ENCODE measurements at regions not wholly inside any gene's neighbourhood (a gene's known extent, or its start where the extent isn't known, plus 50 kb on each side); places are given as distances from the start of the nearest gene placed in this dataset.

DNA sequence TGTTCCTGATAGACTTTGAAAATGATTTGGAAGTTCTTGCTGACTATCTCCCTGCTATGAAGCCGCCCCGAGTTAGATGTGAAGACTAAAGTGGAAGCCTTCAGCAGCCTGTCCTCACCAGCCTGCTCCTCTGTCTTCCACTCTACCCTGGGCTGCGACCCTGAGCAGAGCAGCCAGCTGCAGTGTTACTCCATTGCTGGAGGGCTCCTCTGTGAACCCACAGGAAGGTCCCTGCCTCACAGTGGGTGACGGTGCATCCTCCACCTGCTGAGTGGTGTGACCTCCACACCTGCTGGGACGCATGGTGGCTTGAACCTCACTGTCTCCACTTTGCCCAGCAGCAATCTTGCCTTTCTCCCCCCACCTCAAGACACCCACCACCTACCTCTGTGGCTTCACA, 116.4 kb downstream of the IRS2 start:
- DNase-seq, result no peak

- DNase-seq, result no peak
These were observed 117.2 kb downstream of the IRS2 start for GRCh38 chr13:109669234-109669612.

DNA sequence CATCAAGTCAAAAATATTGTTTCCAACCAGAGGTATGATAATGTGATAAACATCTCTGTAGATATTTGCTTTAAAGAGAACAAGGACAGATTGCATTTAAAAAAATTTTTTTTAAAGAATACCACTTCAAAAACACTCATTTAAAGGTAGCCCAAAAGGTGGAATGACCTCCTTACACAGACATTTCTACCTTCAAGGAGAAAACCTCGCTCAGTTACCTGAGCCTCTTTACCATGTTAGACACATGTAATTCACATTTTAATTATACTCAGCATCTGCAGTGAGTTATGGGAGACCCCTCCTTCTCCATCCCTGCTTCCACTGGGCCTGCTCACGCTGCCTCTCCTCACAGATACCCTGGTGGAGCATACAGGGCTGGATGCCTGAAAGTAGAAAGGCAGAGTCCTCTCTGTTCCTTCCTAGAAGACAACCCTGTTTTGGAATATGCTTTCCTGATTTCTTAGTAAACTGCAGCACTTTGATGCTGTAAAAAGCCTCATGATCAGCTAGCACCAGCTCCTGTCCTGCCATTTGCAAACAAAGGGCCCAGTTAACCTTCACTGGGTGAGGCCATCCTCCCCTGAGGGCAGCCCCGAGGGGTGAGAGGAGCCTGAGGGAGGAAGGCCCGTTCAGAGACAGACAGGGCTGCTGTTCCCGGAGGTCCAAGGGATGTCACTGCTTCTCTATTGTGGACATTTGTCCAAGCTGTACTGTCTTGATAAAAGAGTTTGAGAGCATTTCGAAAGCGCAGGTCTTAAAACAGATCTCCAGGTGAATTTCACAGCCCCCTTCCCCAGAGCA, 117.8 kb downstream of the IRS2 start:
- no peak for DNase-seq

GRCh38 chr13:109667807-109668291, 118.5 kb downstream of the IRS2 start:
- no peak for DNase-seq

GRCh38 chr13:109667056-109667455, 119.3 kb downstream of the IRS2 start:
- DNase-seq, result peak; percentile 15

- DNase-seq, result no peak
These were observed 119.7 kb downstream of the IRS2 start for GRCh38 chr13:109666656-109667055.

- DNase-seq, result no peak
These were observed 120.6 kb downstream of the IRS2 start for GRCh38 chr13:109665781-109666249.

DNA sequence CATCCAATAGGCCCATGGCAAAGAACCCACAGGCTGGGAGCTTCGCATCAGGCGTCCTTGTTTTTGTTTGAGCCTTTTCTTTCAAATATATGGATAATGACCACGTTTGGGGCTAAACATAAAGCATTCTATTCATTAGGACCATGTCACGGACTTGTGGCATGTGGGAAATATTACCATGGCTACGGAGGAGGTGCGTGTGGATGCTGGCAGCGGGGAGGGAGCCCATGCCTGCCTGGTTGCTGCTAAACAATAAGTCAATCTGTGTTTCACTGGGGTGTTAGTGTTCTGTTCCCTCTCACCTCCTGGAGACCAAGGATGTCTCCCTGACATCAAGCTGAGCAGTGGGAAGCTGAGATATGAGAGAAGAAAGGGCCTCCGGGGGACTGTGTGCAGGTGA, 121.1 kb downstream of the IRS2 start:
- no peak for DNase-seq

DNA sequence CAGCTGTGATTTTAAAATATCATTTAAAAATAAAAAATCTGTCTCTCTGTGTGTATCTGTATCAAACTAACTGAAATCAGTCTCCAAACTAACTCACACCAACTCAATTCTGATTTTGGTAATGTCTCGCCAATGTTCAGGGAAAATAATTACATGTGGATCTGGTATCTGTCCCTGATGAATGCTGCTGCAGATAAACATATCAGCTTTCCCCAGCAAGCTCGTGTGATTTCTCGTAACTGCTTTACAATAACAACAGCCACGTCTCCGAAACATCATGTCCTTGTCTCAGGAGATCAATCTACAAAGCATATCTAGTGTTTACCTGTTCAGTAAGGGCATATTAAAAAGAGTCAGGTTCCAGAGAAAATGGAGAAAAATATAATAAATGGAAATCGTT, 129.0 kb downstream of the IRS2 start:
- DNase-seq, result peak; percentile 74

- no peak for DNase-seq
These were observed 130.2 kb downstream of the IRS2 start for GRCh38 chr13:109656206-109656605.

DNA sequence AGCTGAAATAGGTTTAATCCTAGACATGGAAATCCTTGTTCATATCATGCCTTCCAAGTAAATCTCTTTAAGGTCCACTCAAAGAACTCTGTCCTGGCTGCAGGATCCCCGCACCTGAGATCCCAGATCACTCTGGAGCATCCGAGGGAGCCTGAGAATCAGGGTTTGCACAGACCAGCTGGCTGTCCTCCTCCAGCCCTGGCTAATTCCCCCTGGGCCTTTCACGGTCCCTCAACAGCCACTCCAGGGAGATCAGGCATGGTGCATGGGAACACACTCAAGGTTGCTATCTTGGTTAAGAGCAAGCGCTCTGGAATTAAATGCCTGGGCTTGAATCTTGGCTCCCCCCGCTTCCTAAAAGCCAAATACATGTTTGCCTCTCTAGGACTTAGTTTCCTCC, 130.8 kb downstream of the IRS2 start:
- no peak for DNase-seq

GRCh38 chr13:109655206-109655600, 131.2 kb downstream of the IRS2 start:
- DNase-seq, result no peak

DNA sequence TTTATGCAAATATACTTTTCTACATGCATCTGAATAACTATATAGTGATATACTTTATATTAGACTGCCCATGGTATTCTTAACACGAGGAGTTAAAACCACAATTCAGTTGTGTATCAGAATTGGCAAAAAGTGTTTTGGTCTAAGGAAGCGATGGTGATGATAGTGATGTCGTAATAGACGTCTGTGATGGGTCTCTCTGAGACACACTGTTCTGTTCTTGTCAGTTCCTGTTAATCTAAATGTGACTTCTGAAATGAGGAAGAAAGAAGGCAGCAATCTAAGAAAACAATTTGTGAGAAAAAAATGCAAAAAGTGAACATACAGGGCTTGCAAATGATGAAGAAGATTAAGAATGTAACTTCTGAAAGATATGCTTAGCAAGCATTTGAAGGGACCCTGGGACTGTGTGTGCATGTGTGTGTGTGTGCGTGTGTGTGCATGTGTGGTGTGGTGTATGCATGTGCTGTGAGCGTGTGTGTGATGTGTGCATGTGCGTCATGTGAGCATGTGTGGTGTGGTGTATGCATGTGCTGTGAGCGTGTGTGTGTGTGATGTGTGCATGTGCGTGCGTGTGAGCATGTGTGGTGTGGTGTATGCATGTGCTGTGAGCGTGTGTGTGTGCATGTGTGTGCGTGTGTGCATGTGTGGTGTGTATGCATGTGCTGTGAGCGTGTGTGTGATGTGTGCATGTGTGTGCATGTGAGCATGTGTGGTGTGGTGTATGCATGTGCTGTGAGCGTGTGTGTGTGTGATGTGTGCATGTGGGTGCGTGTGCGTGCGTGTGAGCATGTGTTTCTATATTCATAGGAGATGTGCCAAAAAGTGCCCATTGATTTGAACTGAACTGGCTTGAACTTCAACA, 131.8 kb downstream of the IRS2 start:
- DNase-seq, result peak; percentile 94

- no peak for DNase-seq
These were observed 133.9 kb downstream of the IRS2 start for GRCh38 chr13:109652531-109652930.

DNA sequence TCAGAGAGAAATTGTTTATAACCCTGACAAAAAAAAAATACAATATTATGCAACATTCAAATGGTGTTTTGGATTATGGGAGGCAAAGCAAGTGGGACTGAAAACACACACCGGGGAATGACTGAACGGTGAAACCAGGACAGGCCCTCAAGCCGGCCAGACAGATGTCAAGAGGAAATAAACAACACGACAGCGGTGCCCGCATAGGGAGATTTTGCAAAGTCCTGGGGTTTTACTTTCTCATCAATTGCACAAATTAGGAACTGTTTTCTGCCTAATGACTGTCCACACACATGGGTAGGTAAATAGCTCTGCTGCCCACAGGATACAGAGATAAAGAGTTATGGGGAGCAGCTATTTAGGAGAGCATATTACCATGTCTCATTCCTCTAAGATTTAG, 134.5 kb downstream of the IRS2 start:
- DNase-seq, result no peak

DNA sequence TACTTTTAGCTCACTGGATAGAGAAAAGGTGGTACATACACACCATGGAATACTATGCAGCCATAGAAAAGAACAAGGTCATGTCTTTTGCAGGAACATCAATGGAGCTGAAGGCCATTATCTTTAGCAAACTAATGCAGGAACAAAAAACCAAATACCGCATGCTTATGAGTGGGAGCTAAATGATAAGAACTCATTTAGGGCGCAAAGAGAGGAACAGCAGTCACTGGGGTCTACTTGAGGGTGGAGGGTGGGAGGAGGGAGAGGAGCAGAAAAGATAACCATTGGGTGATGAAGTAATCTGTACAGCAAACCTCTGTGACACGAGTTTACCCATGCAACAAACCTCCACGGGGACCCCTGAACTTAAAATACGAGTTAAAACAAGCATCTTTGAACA, 135.1 kb downstream of the IRS2 start:
- no peak for DNase-seq

DNA sequence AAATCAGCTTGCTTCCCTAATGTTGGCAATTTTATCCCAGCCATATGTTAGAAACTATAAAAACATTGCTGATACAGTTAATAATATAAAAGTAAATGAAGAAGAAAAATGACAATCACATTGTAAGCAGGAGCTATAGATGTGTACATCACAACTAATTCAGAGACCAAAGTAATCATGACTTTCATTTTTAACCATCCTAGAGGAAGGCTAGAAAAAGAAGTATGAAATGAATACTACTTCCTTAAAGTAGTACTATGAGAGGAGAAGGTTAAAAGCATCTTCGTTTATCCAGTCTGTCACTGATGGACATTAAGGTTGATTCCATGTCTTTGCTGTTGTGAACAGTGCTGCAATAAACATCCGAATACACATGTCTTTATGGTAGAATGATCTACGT, 135.5 kb downstream of the IRS2 start:
- no peak for DNase-seq

DNA sequence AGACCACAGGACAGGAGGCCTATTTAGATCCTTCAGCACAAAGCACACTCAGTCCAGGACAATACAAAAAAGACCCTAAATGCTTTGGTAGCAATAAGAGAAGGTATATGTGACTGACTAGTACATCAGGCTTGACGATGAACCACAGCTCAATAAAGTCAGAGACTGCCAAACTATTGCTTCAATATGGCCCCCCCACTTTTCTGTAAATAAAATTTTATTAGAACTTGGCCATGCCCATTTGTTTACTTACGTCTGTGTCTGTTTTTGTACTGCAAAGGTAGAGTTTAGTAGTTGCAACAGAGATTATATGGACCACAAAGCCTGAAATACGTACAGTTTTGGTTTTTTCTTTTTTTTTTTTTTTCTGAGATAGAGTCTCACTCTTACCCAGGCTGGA, 136.7 kb downstream of the IRS2 start:
- no peak for DNase-seq

- DNase-seq, result no peak
These were observed 138.7 kb downstream of the IRS2 start for GRCh38 chr13:109647699-109648098.

DNA sequence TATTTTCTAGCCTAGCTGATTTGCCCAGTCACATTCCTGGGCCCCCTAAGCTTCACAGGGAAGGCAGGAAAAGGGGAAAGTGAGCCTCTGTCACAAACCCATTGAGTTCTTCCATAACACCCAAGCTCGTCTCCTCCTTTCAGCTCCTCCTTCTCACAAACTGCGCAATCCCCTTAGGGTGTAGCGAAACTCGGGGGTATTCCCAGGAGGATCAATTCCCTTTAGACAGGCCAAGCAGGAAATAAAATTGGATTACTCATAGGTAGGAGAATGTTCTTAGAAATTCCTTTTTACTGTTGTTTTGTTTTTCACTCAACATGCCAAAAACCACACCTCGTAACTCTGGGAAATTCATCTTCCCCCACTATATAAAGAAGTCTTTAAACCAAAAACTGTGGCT, 139.3 kb downstream of the IRS2 start:
- no peak for DNase-seq

GRCh38 chr13:109646423-109646822, 140.0 kb downstream of the IRS2 start:
- DNase-seq, result no peak

DNA sequence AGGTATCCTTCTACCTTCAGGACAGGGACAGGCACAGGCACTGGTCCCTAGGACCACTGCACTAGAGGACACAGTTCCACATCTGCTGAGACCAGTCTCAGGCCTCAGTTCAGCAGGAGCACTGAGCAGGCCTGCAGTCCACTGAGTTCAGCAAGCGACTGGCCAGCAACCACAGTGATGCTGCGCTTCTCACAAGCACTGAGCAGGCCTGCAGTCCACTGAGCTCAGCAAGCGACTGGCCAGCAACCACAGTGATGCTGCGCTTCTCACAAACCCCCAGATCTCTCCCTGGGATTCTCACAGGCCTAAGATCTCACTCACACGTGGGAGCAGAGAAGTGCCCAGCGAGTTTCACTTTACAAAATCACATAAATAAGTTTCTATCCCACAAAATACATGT, 140.6 kb downstream of the IRS2 start:
- DNase-seq, result peak; percentile 21

GRCh38 chr13:109644956-109645355, 141.4 kb downstream of the IRS2 start:
- no peak for DNase-seq
